HS-5 (cell line): ENCODE measurements at regions not wholly inside any gene's neighbourhood (a gene's known extent, or its start where the extent isn't known, plus 50 kb on each side); places are given as distances from the start of the nearest gene placed in this dataset.
"Not testable (repeated sequence)": the region's sequence is repeated elsewhere in the genome, so short reads cannot be mapped to it uniquely, and the experiment has no call there.

Experiments
- DNase-seq: peaks from one replicate; pipeline ENCODE4 v3.0.0-alpha.2; 2012; ENCODE audit warnings: low read depth

GRCh38 chr7:81045491-81046030 is 126.7 kb upstream of the SEMA3C start:
- DNase-seq, result no peak

- DNase-seq, result not testable (repeated sequence)
Observed at GRCh38 chr7:81042646-81043045, 123.8 kb upstream of the SEMA3C start.

GRCh38 chr7:81040496-81040895 is 121.6 kb upstream of the SEMA3C start:
- no peak for DNase-seq

GRCh38 chr7:81036871-81037270 is 118.0 kb upstream of the SEMA3C start:
- DNase-seq, result no peak

GRCh38 chr7:81036057-81036456 is 117.2 kb upstream of the SEMA3C start:
- no peak for DNase-seq

- no peak for DNase-seq
Observed at GRCh38 chr7:81031996-81032395, 113.1 kb upstream of the SEMA3C start.

- DNase-seq, result no peak
Observed at GRCh38 chr7:81031243-81031642, 112.4 kb upstream of the SEMA3C start.

GRCh38 chr7:81030472-81030871 is 111.6 kb upstream of the SEMA3C start:
- DNase-seq, result no peak

- no peak for DNase-seq
Observed at GRCh38 chr7:81029511-81029910, 110.7 kb upstream of the SEMA3C start.

GRCh38 chr7:81025360-81025759 is 106.5 kb upstream of the SEMA3C start:
- no peak for DNase-seq

GRCh38 chr7:81014908-81015307 is 96.1 kb upstream of the SEMA3C start:
- DNase-seq, result no peak

GRCh38 chr7:81014266-81014665 is 95.4 kb upstream of the SEMA3C start:
- no peak for DNase-seq

- peak; percentile 24 for DNase-seq
Observed at GRCh38 chr7:81013083-81013817, 94.4 kb upstream of the SEMA3C start.

- DNase-seq, result no peak
Observed at GRCh38 chr7:81008901-81009300, 90.0 kb upstream of the SEMA3C start.

GRCh38 chr7:81007051-81007450 is 88.2 kb upstream of the SEMA3C start:
- DNase-seq, result no peak

- no peak for DNase-seq
Observed at GRCh38 chr7:81005254-81005653, 86.4 kb upstream of the SEMA3C start.

- DNase-seq, result no peak
Observed at GRCh38 chr7:81004098-81004497, 85.2 kb upstream of the SEMA3C start.

- DNase-seq, result no peak
Observed at GRCh38 chr7:81003326-81003725, 84.5 kb upstream of the SEMA3C start.

GRCh38 chr7:81002421-81002820 is 83.6 kb upstream of the SEMA3C start:
- DNase-seq, result no peak

GRCh38 chr7:80999771-81000170 is 80.9 kb upstream of the SEMA3C start:
- no peak for DNase-seq

GRCh38 chr7:80999100-80999499 is 80.2 kb upstream of the SEMA3C start:
- DNase-seq, result no peak

GRCh38 chr7:80997841-80998240 is 79.0 kb upstream of the SEMA3C start:
- no peak for DNase-seq

- not testable (repeated sequence) for DNase-seq
Observed at GRCh38 chr7:80996236-80996635, 77.4 kb upstream of the SEMA3C start.

- DNase-seq, result no peak
Observed at GRCh38 chr7:80991654-80992053, 72.8 kb upstream of the SEMA3C start.
